Thoracic aorta (tissue), 2 donors: ENCODE measurements at regions not wholly inside any gene's neighbourhood (a gene's known extent, or its start where the extent isn't known, plus 50 kb on each side); places are given as distances from the start of the nearest gene placed in this dataset.

Source experiments
- ATAC-seq: fragments of 150-250 bp; one replicate; pipeline ENCODE4 v1.8.0; 2017; ENCODE audit warnings: low read depth; ENCODE audit not compliant: insufficient number of reproducible peaks, low FRiP score
- DNase-seq: peaks from one replicate; pipeline ENCODE4 v3.0.0-alpha.2; 2020; ENCODE audit warnings: low spot score
- H3K27ac ChIP-seq, 2 donors: fragments of 200-600 bp; sonication (generic); 1 replicate in 1 of 2; 2 replicates in 1 of 2; pipeline ENCODE4 v1.5.1; 2016; ENCODE audit warnings: mild to moderate bottlenecking in 2 of 2, moderate library complexity in 2 of 2
- H3K27me3 ChIP-seq: fragments of 200-600 bp; sonication (generic); replicated peaks from 2 replicates; pipeline ENCODE4 v1.6.0; 2016; ENCODE audit warnings: mild to moderate bottlenecking; ENCODE audit not compliant: insufficient read depth
- H3K36me3 ChIP-seq: fragments of 200-600 bp; sonication (generic); one replicate; pipeline ENCODE4 v1.5.1; 2016
- H3K4me1 ChIP-seq, 2 donors: fragments of 200-600 bp; sonication (generic); 1 replicate in 1 of 2; 2 replicates in 1 of 2; pipeline versions ENCODE4 v1.5.1 to v1.6.0; 2016; ENCODE audit warnings: low read depth in 2 of 2, mild to moderate bottlenecking in 1 of 2; ENCODE audit not compliant: control insufficient read depth in 1 of 2
- H3K4me3 ChIP-seq: fragments of 200-600 bp; sonication (generic); 2 replicates; pipeline ENCODE4 v1.5.1; 2016; ENCODE audit warnings: mild to moderate bottlenecking
- H3K9me3 ChIP-seq: fragments of 200-600 bp; sonication (generic); 2 replicates; pipeline ENCODE4 v1.5.1; 2016
- TF ChIP-seq, protein P1 (sequence below): fragments of 200-600 bp; sonication (generic); IDR thresholded peaks from one replicate; pipeline ENCODE4 v1.5.1; 2019; ENCODE audit warnings: antibody characterized with exemption

DNA sequence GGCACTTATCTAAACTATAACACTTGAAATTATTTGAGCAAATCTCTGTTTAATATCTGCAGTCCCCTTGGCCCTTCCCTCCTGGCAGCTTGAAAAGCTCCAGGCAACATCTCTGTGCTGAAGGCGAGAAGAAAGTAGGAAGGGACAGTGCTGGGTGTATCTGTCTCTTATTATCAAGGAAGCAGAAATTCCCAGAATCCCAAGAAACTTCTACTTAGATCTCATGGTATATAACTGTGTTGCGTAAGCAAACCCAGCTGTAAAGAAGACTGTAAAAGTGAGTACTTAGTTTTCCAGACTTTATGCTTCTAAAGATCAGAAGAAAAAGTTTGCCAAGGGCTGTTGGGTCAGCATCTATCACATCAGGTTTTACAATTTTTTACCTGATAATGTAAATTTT, 1869.8 kb downstream of the MAT2B start:
- Histone ChIP-seq H3K4me1 (no peaks in the 10 kb centered on the region), H3K36me3 (no peaks in the 10 kb centered on the region), H3K27ac (no peak overlapping the region), H3K4me3 (no peak overlapping the region), H3K9me3 (no peaks in the 10 kb centered on the region), H3K27me3 (no peaks in the 10 kb centered on the region)
- DNase-seq (no peak), ATAC-seq (no peak)
- TF ChIP-seq, protein P1, sequence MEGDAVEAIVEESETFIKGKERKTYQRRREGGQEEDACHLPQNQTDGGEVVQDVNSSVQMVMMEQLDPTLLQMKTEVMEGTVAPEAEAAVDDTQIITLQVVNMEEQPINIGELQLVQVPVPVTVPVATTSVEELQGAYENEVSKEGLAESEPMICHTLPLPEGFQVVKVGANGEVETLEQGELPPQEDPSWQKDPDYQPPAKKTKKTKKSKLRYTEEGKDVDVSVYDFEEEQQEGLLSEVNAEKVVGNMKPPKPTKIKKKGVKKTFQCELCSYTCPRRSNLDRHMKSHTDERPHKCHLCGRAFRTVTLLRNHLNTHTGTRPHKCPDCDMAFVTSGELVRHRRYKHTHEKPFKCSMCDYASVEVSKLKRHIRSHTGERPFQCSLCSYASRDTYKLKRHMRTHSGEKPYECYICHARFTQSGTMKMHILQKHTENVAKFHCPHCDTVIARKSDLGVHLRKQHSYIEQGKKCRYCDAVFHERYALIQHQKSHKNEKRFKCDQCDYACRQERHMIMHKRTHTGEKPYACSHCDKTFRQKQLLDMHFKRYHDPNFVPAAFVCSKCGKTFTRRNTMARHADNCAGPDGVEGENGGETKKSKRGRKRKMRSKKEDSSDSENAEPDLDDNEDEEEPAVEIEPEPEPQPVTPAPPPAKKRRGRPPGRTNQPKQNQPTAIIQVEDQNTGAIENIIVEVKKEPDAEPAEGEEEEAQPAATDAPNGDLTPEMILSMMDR = no peak

GRCh38 chr5:165393839-165394238, 1888.4 kb downstream of the MAT2B start:
- no peaks in the 10 kb centered on the region for H3K4me1 ChIP-seq
- TF ChIP-seq, protein P1 = no peak
- no peaks in the 10 kb centered on the region for H3K9me3 ChIP-seq
- DNase-seq (no peak), ATAC-seq (no peak)
- H3K4me3 ChIP-seq = no peak overlapping the region
- H3K27me3 ChIP-seq = no peaks in the 10 kb centered on the region
- no peaks in the 10 kb centered on the region for H3K36me3 ChIP-seq
- no peak overlapping the region for H3K27ac ChIP-seq

- TF ChIP-seq, protein P1 = no peak
- no peak overlapping the region for H3K27ac ChIP-seq
- ATAC-seq (no peak), DNase-seq (no peak)
- H3K27me3 ChIP-seq = no peaks in the 10 kb centered on the region
- H3K4me3 ChIP-seq = no peak overlapping the region
- H3K9me3 ChIP-seq = no peaks in the 10 kb centered on the region
- H3K4me1 ChIP-seq = no peaks in the 10 kb centered on the region
- H3K36me3 ChIP-seq = no peaks in the 10 kb centered on the region
Observed at GRCh38 chr5:165397516-165397915, 1892.1 kb downstream of the MAT2B start.

- TF ChIP-seq, protein P1 = no peak
- no peaks in the 10 kb centered on the region for H3K4me1 ChIP-seq
- no peak overlapping the region for H3K4me3 ChIP-seq
- H3K9me3 ChIP-seq = no peaks in the 10 kb centered on the region
- no peaks in the 10 kb centered on the region for H3K36me3 ChIP-seq
- ATAC-seq = no peak
- H3K27me3 ChIP-seq = no peaks in the 10 kb centered on the region
- H3K27ac ChIP-seq = no peak overlapping the region
- no peak for DNase-seq
Observed at GRCh38 chr5:165400086-165400485, 1894.7 kb downstream of the MAT2B start.

GRCh38 chr5:165404917-165405316, 1899.5 kb downstream of the MAT2B start:
- TF ChIP-seq, protein P1 = no peak
- H3K27ac ChIP-seq = no peak overlapping the region
- H3K4me3 ChIP-seq = no peak overlapping the region
- ATAC-seq (no peak), DNase-seq (no peak)
- H3K27me3 ChIP-seq = no peaks in the 10 kb centered on the region
- no peaks in the 10 kb centered on the region for H3K36me3 ChIP-seq
- no peaks in the 10 kb centered on the region for H3K9me3 ChIP-seq
- no peaks in the 10 kb centered on the region for H3K4me1 ChIP-seq
